ENCODE measurements at regions not wholly inside any gene's neighbourhood (a gene's known extent, or its start where the extent isn't known, plus 50 kb on each side); places are given as distances from the start of the nearest gene placed in this dataset.

- no peak for TF ChIP-seq CREB1 (CRISPR knock-in tag; IDR thresholded peaks at IDR 0.05; ENCODE audit: low read depth)
- TF ChIP-seq, protein P1, sequence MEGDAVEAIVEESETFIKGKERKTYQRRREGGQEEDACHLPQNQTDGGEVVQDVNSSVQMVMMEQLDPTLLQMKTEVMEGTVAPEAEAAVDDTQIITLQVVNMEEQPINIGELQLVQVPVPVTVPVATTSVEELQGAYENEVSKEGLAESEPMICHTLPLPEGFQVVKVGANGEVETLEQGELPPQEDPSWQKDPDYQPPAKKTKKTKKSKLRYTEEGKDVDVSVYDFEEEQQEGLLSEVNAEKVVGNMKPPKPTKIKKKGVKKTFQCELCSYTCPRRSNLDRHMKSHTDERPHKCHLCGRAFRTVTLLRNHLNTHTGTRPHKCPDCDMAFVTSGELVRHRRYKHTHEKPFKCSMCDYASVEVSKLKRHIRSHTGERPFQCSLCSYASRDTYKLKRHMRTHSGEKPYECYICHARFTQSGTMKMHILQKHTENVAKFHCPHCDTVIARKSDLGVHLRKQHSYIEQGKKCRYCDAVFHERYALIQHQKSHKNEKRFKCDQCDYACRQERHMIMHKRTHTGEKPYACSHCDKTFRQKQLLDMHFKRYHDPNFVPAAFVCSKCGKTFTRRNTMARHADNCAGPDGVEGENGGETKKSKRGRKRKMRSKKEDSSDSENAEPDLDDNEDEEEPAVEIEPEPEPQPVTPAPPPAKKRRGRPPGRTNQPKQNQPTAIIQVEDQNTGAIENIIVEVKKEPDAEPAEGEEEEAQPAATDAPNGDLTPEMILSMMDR (conservative IDR thresholded peaks at IDR 0.05; ENCODE audit: low read depth in 2 of 2): no peak
- TF ChIP-seq EZH2 (IDR thresholded peaks at IDR 0.05; ENCODE audit: low read depth, unreplicated experiment): no peak
- no peak for TF ChIP-seq POLR2AphosphoS5 (IDR thresholded peaks at IDR 0.05; ENCODE audit: low read depth)
- no peak for TF ChIP-seq EZH2phosphoT487 (IDR thresholded peaks at IDR 0.05; ENCODE audit: unreplicated experiment)
- no peak for TF ChIP-seq JUNB (IDR thresholded peaks at IDR 0.05; ENCODE audit: unreplicated experiment)
- TF ChIP-seq, protein P2, sequence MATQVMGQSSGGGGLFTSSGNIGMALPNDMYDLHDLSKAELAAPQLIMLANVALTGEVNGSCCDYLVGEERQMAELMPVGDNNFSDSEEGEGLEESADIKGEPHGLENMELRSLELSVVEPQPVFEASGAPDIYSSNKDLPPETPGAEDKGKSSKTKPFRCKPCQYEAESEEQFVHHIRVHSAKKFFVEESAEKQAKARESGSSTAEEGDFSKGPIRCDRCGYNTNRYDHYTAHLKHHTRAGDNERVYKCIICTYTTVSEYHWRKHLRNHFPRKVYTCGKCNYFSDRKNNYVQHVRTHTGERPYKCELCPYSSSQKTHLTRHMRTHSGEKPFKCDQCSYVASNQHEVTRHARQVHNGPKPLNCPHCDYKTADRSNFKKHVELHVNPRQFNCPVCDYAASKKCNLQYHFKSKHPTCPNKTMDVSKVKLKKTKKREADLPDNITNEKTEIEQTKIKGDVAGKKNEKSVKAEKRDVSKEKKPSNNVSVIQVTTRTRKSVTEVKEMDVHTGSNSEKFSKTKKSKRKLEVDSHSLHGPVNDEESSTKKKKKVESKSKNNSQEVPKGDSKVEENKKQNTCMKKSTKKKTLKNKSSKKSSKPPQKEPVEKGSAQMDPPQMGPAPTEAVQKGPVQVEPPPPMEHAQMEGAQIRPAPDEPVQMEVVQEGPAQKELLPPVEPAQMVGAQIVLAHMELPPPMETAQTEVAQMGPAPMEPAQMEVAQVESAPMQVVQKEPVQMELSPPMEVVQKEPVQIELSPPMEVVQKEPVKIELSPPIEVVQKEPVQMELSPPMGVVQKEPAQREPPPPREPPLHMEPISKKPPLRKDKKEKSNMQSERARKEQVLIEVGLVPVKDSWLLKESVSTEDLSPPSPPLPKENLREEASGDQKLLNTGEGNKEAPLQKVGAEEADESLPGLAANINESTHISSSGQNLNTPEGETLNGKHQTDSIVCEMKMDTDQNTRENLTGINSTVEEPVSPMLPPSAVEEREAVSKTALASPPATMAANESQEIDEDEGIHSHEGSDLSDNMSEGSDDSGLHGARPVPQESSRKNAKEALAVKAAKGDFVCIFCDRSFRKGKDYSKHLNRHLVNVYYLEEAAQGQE (IDR thresholded peaks at IDR 0.05; ENCODE audit: unreplicated experiment): no peak
- no peak for TF ChIP-seq NANOG (IDR thresholded peaks at IDR 0.05; ENCODE audit: borderline replicate concordance)
- no peak for TF ChIP-seq ETS1 (IDR thresholded peaks at IDR 0.05)
- no peak for TF ChIP-seq ZNF331 (CRISPR knock-in tag; IDR thresholded peaks at IDR 0.05; ENCODE audit: low read depth)
These were observed 725.2 kb downstream of the BRINP1 start for GRCh38 chr9:118644066-118644465.

Data from GM23338 (cell line).